Stimulated activated CD8-positive, alpha-beta memory T cell treated with anti-CD3 and anti-CD28 coated beads, Interleukin-7, amount 100 ng/mL, for 4 hours (primary cell): ENCODE measurements at regions not wholly inside any gene's neighbourhood (a gene's known extent, or its start where the extent isn't known, plus 50 kb on each side); places are given as distances from the start of the nearest gene placed in this dataset.

Experiments used
- DNase-seq, 2 donors: peaks; one replicate each; pipeline ENCODE4 v3.0.0-alpha.2; 2020; ENCODE audit warnings: low read depth in 2 of 2

GRCh38 chrX:39633293-39633692, 464.5 kb downstream of the BCOR start:
- no peak for DNase-seq

- no peak for DNase-seq
Measured at GRCh38 chrX:39636481-39636880, 461.3 kb downstream of the BCOR start.

- DNase-seq = no peak
Measured at GRCh38 chrX:39638526-39638925, 459.2 kb downstream of the BCOR start.

- no peak for DNase-seq
Measured at GRCh38 chrX:39639871-39640270, 457.9 kb downstream of the BCOR start.

- no peak for DNase-seq
Measured at GRCh38 chrX:39640866-39641265, 456.9 kb downstream of the BCOR start.

- no peak for DNase-seq
Measured at GRCh38 chrX:39642071-39642470, 455.7 kb downstream of the BCOR start.

GRCh38 chrX:39643550-39643949, 454.2 kb downstream of the BCOR start:
- no peak for DNase-seq

- no peak for DNase-seq
Measured at GRCh38 chrX:39645178-39645895, 452.4 kb downstream of the BCOR start.

GRCh38 chrX:39648548-39649254, 449.1 kb downstream of the BCOR start:
- DNase-seq = no peak

- DNase-seq = no peak
Measured at GRCh38 chrX:39650768-39651347, 446.9 kb downstream of the BCOR start.

GRCh38 chrX:39652336-39652735, 445.4 kb downstream of the BCOR start:
- no peak for DNase-seq

GRCh38 chrX:39653691-39654090, 444.1 kb downstream of the BCOR start:
- no peak for DNase-seq

- DNase-seq = no peak
Measured at GRCh38 chrX:39654183-39654925, 443.4 kb downstream of the BCOR start.

- no peak for DNase-seq
Measured at GRCh38 chrX:39654952-39655351, 442.8 kb downstream of the BCOR start.

- DNase-seq = no peak
Measured at GRCh38 chrX:39661116-39661907, 436.4 kb downstream of the BCOR start.

- no peak for DNase-seq
Measured at GRCh38 chrX:39665830-39666518, 431.8 kb downstream of the BCOR start.

- no peak for DNase-seq
Measured at GRCh38 chrX:39667191-39667590, 430.6 kb downstream of the BCOR start.

- DNase-seq = no peak
Measured at GRCh38 chrX:39667736-39668482, 429.8 kb downstream of the BCOR start.

- DNase-seq = no peak
Measured at GRCh38 chrX:39669668-39670067, 428.1 kb downstream of the BCOR start.

GRCh38 chrX:39670281-39670680, 427.5 kb downstream of the BCOR start:
- no peak for DNase-seq
